ENCODE measurements at regions not wholly inside any gene's neighbourhood (a gene's known extent, or its start where the extent isn't known, plus 50 kb on each side); places are given as distances from the start of the nearest gene placed in this dataset.

DNA sequence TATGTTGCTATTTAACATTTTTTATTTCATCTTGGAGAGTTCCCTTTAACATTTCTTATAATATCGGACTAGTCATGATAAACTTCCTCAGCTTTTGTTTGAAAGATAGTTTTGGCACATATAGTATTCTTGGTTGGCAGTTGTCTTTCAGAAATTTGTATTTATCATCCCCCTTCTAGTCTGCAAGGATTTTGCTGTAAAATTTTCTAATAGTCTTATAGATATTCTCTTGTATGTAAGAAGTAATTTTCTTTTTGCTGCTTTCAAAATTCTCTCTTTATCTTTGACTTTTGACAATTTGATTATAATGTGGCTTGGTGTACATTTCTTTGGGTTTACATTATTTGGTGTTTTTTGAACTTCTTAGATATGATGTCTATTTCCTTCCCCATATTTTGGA, 116.0 kb upstream of the AVPR1A start:
- WGBS, 2 experiments (ENCODE audit: insufficient coverage in 2 of 2): no CpG with 5 or more reads among the region's 1 CpG
- Histone ChIP-seq H3K4me1 (ENCODE audit: control insufficient read depth, insufficient read depth, low read length, poor library complexity, severe bottlenecking) (no peaks in the 10 kb centered on the region), H3K4me3 (ENCODE audit: extremely low read depth, insufficient read depth, low read length, poor library complexity, severe bottlenecking) (no peak overlapping the region), H3K36me3 (ENCODE audit: control insufficient read depth, insufficient read depth, low read length) (no peaks in the 10 kb centered on the region), H3K9me3 (ENCODE audit: control insufficient read depth, low read length) (peaks cover 14% of the 10 kb centered on the region), H3K27ac (ENCODE audit: low read depth, low read length, severe bottlenecking) (no peak overlapping the region)

DNA sequence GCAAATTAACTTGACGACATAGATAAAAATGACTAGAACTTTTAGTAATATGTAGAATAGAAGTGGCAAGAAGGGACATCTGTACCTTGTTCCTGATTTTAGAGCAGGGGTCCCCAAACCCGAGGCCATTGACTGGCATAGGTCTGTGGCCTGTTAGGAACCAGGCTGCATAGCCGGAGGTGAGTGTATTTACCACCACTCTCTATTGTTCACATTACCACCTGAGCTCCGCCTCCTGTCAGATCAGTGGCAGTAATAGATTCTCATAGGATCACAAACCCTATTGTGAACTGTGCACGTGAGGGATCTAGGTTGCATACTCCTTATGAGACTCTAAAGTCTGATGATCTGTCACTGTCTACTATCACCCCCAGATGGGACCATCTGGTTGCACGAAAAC, 113.6 kb upstream of the AVPR1A start:
- 73 to 90% methylated on average over 4 of the region's 6 CpGs for WGBS, 2 experiments (ENCODE audit: insufficient coverage in 2 of 2)

DNA sequence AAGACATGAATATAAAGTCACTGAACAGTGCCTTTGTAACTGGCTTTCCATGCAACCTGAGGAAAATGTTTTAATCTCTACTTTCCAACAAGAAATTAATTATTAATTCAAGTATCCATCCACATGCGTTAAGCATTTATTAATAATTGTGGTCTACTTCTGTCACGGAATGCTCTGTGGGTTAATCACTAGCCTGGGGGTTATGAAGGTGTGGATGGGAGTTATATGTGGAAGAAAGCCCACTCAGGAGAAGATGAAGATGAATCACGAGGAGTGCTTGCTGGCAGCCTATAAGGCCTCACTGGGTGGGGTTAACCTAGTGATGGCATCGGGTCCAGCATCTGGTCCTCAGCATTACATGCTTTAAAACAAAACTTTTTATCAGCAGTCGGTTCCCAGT, 99.5 kb upstream of the AVPR1A start:
- Histone ChIP-seq H3K9me3 (ENCODE audit: control insufficient read depth, low read length) (no peaks in the 10 kb centered on the region), H3K4me1 (ENCODE audit: control insufficient read depth, insufficient read depth, low read length, poor library complexity, severe bottlenecking) (no peaks in the 10 kb centered on the region), H3K27ac (ENCODE audit: low read depth, low read length, severe bottlenecking) (no peak overlapping the region), H3K36me3 (ENCODE audit: control insufficient read depth, insufficient read depth, low read length) (no peaks in the 10 kb centered on the region), H3K4me3 (ENCODE audit: extremely low read depth, insufficient read depth, low read length, poor library complexity, severe bottlenecking) (no peak overlapping the region)
- 67 to 81% methylated on average over 2 to 3 of the region's 5 CpGs for WGBS, 2 experiments (ENCODE audit: insufficient coverage in 2 of 2)

More for the DNA sequence above, 113.6 kb upstream of the AVPR1A start:
- H3K9me3 ChIP-seq (ENCODE audit: control insufficient read depth, low read length): peaks cover 14% of the 10 kb centered on the region
- no peaks in the 10 kb centered on the region for H3K36me3 ChIP-seq (ENCODE audit: control insufficient read depth, insufficient read depth, low read length)
- no peaks in the 10 kb centered on the region for H3K4me1 ChIP-seq (ENCODE audit: control insufficient read depth, insufficient read depth, low read length, poor library complexity, severe bottlenecking)
- H3K4me3 ChIP-seq (ENCODE audit: extremely low read depth, insufficient read depth, low read length, poor library complexity, severe bottlenecking): no peak overlapping the region
- no peak overlapping the region for H3K27ac ChIP-seq (ENCODE audit: low read depth, low read length, severe bottlenecking)

GRCh38 chr12:63238892-63239291, 87.9 kb upstream of the AVPR1A start:
- H3K4me1 ChIP-seq (ENCODE audit: control insufficient read depth, insufficient read depth, low read length, poor library complexity, severe bottlenecking): no peaks in the 10 kb centered on the region
- no peaks in the 10 kb centered on the region for H3K36me3 ChIP-seq (ENCODE audit: control insufficient read depth, insufficient read depth, low read length)
- no peak overlapping the region for H3K4me3 ChIP-seq (ENCODE audit: extremely low read depth, insufficient read depth, low read length, poor library complexity, severe bottlenecking)
- no peak overlapping the region for H3K27ac ChIP-seq (ENCODE audit: low read depth, low read length, severe bottlenecking)
- no peaks in the 10 kb centered on the region for H3K9me3 ChIP-seq (ENCODE audit: control insufficient read depth, low read length)

DNA sequence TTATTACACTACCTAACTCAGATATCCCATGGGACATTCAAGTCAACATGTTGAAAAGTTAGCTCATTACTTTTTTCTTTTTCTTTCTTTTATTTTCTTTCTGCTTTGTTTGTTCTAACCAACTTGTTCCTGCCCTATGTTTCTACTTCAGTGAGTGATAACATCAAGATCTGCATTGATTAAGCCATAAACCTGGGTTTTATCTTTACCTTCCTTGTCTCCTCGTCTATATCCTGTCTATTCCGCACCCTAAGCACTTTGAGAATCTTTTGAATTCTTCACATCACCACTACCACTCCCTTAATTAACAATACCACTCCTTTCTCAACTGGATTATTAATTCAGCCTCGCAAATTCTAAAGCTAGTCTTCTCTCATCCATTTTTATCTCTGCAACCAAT, 81.9 kb upstream of the AVPR1A start:
- H3K4me1 ChIP-seq (ENCODE audit: control insufficient read depth, insufficient read depth, low read length, poor library complexity, severe bottlenecking): no peaks in the 10 kb centered on the region
- H3K27ac ChIP-seq (ENCODE audit: low read depth, low read length, severe bottlenecking): no peak overlapping the region
- H3K4me3 ChIP-seq (ENCODE audit: extremely low read depth, insufficient read depth, low read length, poor library complexity, severe bottlenecking): no peak overlapping the region
- 83 to 89% methylated on average over 3 of the region's 3 CpGs for WGBS, 2 experiments (ENCODE audit: insufficient coverage in 2 of 2)
- H3K36me3 ChIP-seq (ENCODE audit: control insufficient read depth, insufficient read depth, low read length): no peaks in the 10 kb centered on the region
- H3K9me3 ChIP-seq (ENCODE audit: control insufficient read depth, low read length): no peaks in the 10 kb centered on the region

DNA sequence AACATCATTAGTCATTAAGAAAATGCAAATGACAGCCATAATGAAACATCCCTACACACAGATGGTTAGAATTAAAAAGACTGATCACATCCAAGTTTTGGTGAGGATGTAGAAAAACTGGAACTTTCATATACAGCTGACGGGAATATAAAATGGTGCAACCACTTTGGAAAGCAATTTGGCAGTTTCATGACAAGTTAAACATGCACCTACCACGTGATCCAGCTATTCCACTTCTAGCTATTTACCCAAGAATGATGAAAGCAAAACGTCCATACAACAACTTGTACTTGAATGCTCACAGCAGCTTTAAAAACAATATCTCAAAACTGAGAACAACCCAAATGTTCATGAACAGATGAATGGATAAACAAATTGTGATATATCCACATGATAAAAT, 77.9 kb upstream of the AVPR1A start:
- no peaks in the 10 kb centered on the region for H3K9me3 ChIP-seq (ENCODE audit: control insufficient read depth, low read length)
- H3K4me3 ChIP-seq (ENCODE audit: extremely low read depth, insufficient read depth, low read length, poor library complexity, severe bottlenecking): no peak overlapping the region
- H3K36me3 ChIP-seq (ENCODE audit: control insufficient read depth, insufficient read depth, low read length): no peaks in the 10 kb centered on the region
- H3K4me1 ChIP-seq (ENCODE audit: control insufficient read depth, insufficient read depth, low read length, poor library complexity, severe bottlenecking): no peaks in the 10 kb centered on the region
- no peak overlapping the region for H3K27ac ChIP-seq (ENCODE audit: low read depth, low read length, severe bottlenecking)
- WGBS, 2 experiments (ENCODE audit: insufficient coverage in 2 of 2): 92% methylated on average over 2 of the region's 3 CpGs; no CpG with 5 or more reads in 1 of the 2 experiments

- Histone ChIP-seq H3K4me3 (ENCODE audit: extremely low read depth, insufficient read depth, low read length, poor library complexity, severe bottlenecking) (no peak overlapping the region), H3K27ac (ENCODE audit: low read depth, low read length, severe bottlenecking) (no peak overlapping the region), H3K4me1 (ENCODE audit: control insufficient read depth, insufficient read depth, low read length, poor library complexity, severe bottlenecking) (no peaks in the 10 kb centered on the region), H3K9me3 (ENCODE audit: control insufficient read depth, low read length) (no peaks in the 10 kb centered on the region), H3K36me3 (ENCODE audit: control insufficient read depth, insufficient read depth, low read length) (no peaks in the 10 kb centered on the region)
- WGBS, 2 experiments (ENCODE audit: insufficient coverage in 2 of 2): no CpG with 5 or more reads among the region's 2 CpGs
These were observed 75.9 kb upstream of the AVPR1A start for GRCh38 chr12:63226792-63227463.

GRCh38 chr12:63224396-63224795, 73.4 kb upstream of the AVPR1A start:
- H3K9me3 ChIP-seq (ENCODE audit: control insufficient read depth, low read length): no peaks in the 10 kb centered on the region
- H3K27ac ChIP-seq (ENCODE audit: low read depth, low read length, severe bottlenecking): no peak overlapping the region
- no CpG with 5 or more reads among the region's 1 CpG for WGBS, 2 experiments (ENCODE audit: insufficient coverage in 2 of 2)
- no peaks in the 10 kb centered on the region for H3K36me3 ChIP-seq (ENCODE audit: control insufficient read depth, insufficient read depth, low read length)
- H3K4me3 ChIP-seq (ENCODE audit: extremely low read depth, insufficient read depth, low read length, poor library complexity, severe bottlenecking): no peak overlapping the region
- H3K4me1 ChIP-seq (ENCODE audit: control insufficient read depth, insufficient read depth, low read length, poor library complexity, severe bottlenecking): no peaks in the 10 kb centered on the region

GRCh38 chr12:63223128-63223527, 72.1 kb upstream of the AVPR1A start:
- Histone ChIP-seq H3K4me3 (ENCODE audit: extremely low read depth, insufficient read depth, low read length, poor library complexity, severe bottlenecking) (no peak overlapping the region), H3K4me1 (ENCODE audit: control insufficient read depth, insufficient read depth, low read length, poor library complexity, severe bottlenecking) (no peaks in the 10 kb centered on the region), H3K36me3 (ENCODE audit: control insufficient read depth, insufficient read depth, low read length) (no peaks in the 10 kb centered on the region), H3K9me3 (ENCODE audit: control insufficient read depth, low read length) (no peaks in the 10 kb centered on the region), H3K27ac (ENCODE audit: low read depth, low read length, severe bottlenecking) (no peak overlapping the region)

DNA sequence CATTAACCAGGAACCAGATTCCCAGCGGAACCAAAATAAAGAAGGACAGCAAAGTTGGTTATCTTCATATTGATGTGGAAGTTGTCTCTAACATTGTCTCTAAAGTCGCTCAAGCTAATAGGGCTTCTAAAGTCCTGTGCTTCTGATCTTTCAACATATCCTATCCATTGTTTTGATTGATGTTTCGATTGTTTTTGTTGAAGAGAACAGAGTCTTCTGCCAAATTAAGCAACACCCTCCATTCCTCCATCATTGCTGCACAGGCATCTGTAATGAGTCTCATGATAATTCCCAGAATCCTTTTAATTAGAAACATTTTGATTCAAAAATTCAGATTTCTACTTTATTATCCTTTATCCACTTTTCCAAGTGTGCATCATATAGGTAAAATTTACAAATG, 71.6 kb upstream of the AVPR1A start:
- 100% methylated on average over 1 of the region's 3 CpGs; no CpG with 5 or more reads in 1 of the 2 experiments for WGBS, 2 experiments (ENCODE audit: insufficient coverage in 2 of 2)
- Histone ChIP-seq H3K9me3 (ENCODE audit: control insufficient read depth, low read length) (no peaks in the 10 kb centered on the region), H3K36me3 (ENCODE audit: control insufficient read depth, insufficient read depth, low read length) (no peaks in the 10 kb centered on the region), H3K27ac (ENCODE audit: low read depth, low read length, severe bottlenecking) (no peak overlapping the region), H3K4me3 (ENCODE audit: extremely low read depth, insufficient read depth, low read length, poor library complexity, severe bottlenecking) (no peak overlapping the region), H3K4me1 (ENCODE audit: control insufficient read depth, insufficient read depth, low read length, poor library complexity, severe bottlenecking) (no peaks in the 10 kb centered on the region)

DNA sequence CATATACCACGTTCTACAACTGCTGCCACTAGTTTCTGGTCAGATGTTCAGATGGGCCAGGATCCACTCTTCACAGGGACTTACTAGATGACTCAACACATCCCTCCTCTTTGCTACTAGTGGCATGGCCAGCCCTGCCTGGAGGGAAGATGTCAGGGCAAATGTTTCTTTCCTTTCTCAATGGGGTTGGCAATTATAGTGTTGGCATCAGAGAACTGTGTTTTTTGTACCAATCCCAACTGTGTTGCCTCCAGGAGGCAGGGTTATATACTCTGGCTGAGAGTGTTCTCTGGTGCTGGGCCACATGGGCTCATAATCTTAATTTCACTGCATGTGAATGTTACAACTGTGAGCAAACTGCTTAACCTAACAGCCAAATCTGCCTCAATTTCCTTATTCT, 69.9 kb upstream of the AVPR1A start:
- no peaks in the 10 kb centered on the region for H3K9me3 ChIP-seq (ENCODE audit: control insufficient read depth, low read length)
- no peaks in the 10 kb centered on the region for H3K36me3 ChIP-seq (ENCODE audit: control insufficient read depth, insufficient read depth, low read length)
- H3K27ac ChIP-seq (ENCODE audit: low read depth, low read length, severe bottlenecking): no peak overlapping the region
- no peaks in the 10 kb centered on the region for H3K4me1 ChIP-seq (ENCODE audit: control insufficient read depth, insufficient read depth, low read length, poor library complexity, severe bottlenecking)
- no peak overlapping the region for H3K4me3 ChIP-seq (ENCODE audit: extremely low read depth, insufficient read depth, low read length, poor library complexity, severe bottlenecking)
- WGBS, 2 experiments (ENCODE audit: insufficient coverage in 2 of 2): 100% methylated on average over 1 of the region's 1 CpG; no CpG with 5 or more reads in 1 of the 2 experiments
